Stimulated activated effector memory CD8-positive, alpha-beta T cell treated with anti-CD3 and anti-CD28 coated beads, Interleukin-12 subunit alpha, Interleukin-12 subunit beta, amount 100 ng/mL, for 72 hours (primary cell): ENCODE measurements at regions not wholly inside any gene's neighbourhood (a gene's known extent, or its start where the extent isn't known, plus 50 kb on each side); places are given as distances from the start of the nearest gene placed in this dataset.

Experiments used
- ATAC-seq: fragments of 150-1000 bp; cut with Tn5 transposase; 2 replicates; pipeline ENCODE4 v1.10.0; 2021
- DNase-seq, 2 donors: peaks; one replicate each; pipeline ENCODE4 v3.0.0; 2021 to 2022; ENCODE audit warnings: low spot score in 2 of 2
- H3K27ac Mint-ChIP-seq: one replicate; pipeline ENCODE4 v1.8.0; 2022; ENCODE audit warnings: mild to moderate bottlenecking, mixed read lengths
- H3K36me3 Mint-ChIP-seq: one replicate; pipeline ENCODE4 v1.8.0; 2022; ENCODE audit warnings: mild to moderate bottlenecking, mixed read lengths
- H3K4me1 Mint-ChIP-seq: one replicate; pipeline ENCODE4 v1.8.0; 2022; ENCODE audit warnings: mixed read lengths
- H3K4me3 Mint-ChIP-seq: one replicate; pipeline ENCODE4 v1.8.0; 2022; ENCODE audit warnings: mild to moderate bottlenecking, mixed read lengths
- H3K9me3 Mint-ChIP-seq: one replicate; pipeline ENCODE4 v1.8.0; 2022; ENCODE audit warnings: mixed read lengths

GRCh38 chr11:15300341-15300740 is 185.6 kb downstream of the INSC start:
- Mint-ChIP-seq H3K27ac (no peak overlapping the region), H3K4me1 (no peaks in the 10 kb centered on the region), H3K9me3 (no peaks in the 10 kb centered on the region), H3K4me3 (no peak overlapping the region), H3K36me3 (no peaks in the 10 kb centered on the region)
- DNase-seq (no peak), ATAC-seq (no peak)

DNA sequence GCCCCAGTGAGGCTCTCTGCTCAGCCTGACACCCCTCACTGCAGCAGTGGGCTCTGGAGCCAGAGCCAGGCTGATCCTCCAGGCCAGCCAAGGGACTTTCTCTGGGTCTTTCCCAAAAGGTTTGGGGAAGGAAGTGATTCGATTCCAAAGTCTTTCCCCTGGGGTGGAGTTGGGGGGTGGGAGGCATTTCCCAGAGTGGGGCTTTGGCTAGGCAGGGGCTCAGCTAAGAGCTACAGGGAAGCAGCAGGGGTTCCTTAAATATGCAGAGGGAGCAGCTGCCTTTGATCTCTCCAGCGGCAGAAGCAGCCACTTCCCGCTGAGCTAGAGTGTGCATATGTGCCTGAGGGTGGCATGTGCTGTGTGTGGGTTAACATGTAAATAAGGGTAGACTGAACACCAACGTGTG is 192.9 kb downstream of the INSC start:
- DNase-seq (no peak), ATAC-seq (no peak)
- Mint-ChIP-seq H3K4me3 (no peak overlapping the region), H3K27ac (no peak overlapping the region), H3K36me3 (no peaks in the 10 kb centered on the region), H3K9me3 (no peaks in the 10 kb centered on the region), H3K4me1 (no peaks in the 10 kb centered on the region)

DNA sequence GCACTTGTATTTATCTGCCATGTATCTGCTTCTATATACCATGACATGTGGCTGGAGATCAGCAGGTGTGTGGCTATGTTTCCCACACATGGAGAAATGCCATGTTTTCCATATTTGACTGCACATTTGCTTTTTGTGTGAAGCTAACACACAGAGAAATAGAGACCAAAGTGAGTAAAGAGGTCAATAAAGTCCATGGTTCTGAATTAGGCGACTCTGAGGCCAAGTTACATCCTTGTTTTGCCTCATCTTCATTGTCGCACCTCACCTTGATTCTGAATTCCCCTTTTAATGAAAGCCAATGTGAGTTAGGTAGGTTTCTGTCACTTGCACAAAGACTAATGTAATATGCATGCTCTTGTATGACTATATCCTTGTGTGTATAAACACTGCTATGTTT is 194.1 kb downstream of the INSC start:
- Mint-ChIP-seq H3K9me3 (no peaks in the 10 kb centered on the region), H3K27ac (no peak overlapping the region), H3K4me3 (no peak overlapping the region), H3K4me1 (no peaks in the 10 kb centered on the region), H3K36me3 (no peaks in the 10 kb centered on the region)
- ATAC-seq: no peak
- DNase-seq: no peak

GRCh38 chr11:15309296-15309695 is 194.6 kb downstream of the INSC start:
- ATAC-seq: no peak
- Mint-ChIP-seq H3K9me3 (no peaks in the 10 kb centered on the region), H3K36me3 (no peaks in the 10 kb centered on the region), H3K27ac (no peak overlapping the region), H3K4me1 (no peaks in the 10 kb centered on the region), H3K4me3 (no peak overlapping the region)
- no peak for DNase-seq

DNA sequence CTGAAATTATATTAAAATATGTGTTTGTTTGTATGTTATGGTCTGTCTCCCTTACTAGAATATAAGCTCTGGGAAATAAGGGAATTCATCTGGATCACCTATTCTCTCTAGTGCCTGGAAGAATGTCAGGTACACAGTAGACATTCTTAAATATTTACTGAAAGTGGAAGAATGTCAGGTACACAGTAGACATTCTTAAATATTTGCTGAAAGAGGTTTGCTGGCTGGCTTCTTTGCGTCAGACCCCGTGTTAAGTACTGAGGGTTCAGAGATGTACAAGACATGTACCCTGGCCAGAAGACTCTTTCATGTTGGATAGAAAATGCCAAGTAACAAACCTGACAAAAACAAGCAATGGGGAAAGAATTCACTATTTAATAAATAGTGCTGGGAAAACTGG is 199.1 kb downstream of the INSC start:
- Mint-ChIP-seq H3K4me1 (no peaks in the 10 kb centered on the region), H3K9me3 (no peaks in the 10 kb centered on the region), H3K4me3 (no peak overlapping the region), H3K27ac (no peak overlapping the region), H3K36me3 (no peaks in the 10 kb centered on the region)
- ATAC-seq: no peak
- DNase-seq: no peak

- Mint-ChIP-seq H3K4me1 (no peaks in the 10 kb centered on the region), H3K9me3 (no peaks in the 10 kb centered on the region), H3K27ac (no peak overlapping the region), H3K36me3 (no peaks in the 10 kb centered on the region), H3K4me3 (no peak overlapping the region)
- ATAC-seq (no peak), DNase-seq (no peak)
Observed at GRCh38 chr11:15318814-15319213, 204.1 kb downstream of the INSC start.

- ATAC-seq (no peak), DNase-seq (no peak)
- no peak overlapping the region for H3K4me3 Mint-ChIP-seq
- H3K27ac Mint-ChIP-seq: no peak overlapping the region
- no peaks in the 10 kb centered on the region for H3K4me1 Mint-ChIP-seq
- H3K9me3 Mint-ChIP-seq: peaks cover 3% of the 10 kb centered on the region
- no peaks in the 10 kb centered on the region for H3K36me3 Mint-ChIP-seq
Observed at GRCh38 chr11:15326520-15326919, 211.8 kb downstream of the INSC start.

DNA sequence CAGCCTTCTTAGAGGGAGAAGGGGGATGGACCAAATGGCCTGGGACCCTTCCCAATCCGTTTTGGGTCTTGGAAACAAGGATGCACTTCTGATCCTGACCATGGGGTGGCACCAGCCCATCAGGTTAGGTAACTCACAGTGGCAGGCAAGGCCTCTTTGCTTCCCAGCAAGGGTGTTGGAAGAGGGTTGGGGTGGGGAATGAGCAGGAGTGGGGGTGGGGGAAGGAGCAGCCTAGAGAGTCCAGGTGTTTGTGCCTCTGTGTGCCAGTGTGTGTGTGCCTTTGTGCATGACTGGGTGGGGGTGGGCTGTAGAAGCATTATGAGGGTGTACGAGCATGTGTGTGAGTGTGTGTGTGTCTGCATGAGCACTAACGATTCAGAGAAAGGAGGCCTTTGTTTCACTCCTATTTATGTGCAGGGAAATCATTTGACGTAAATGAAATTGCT is 213.1 kb downstream of the INSC start:
- Mint-ChIP-seq H3K27ac (no peak overlapping the region), H3K36me3 (no peaks in the 10 kb centered on the region), H3K4me1 (no peaks in the 10 kb centered on the region), H3K9me3 (peaks cover 3% of the 10 kb centered on the region), H3K4me3 (no peak overlapping the region)
- DNase-seq: peak in 1 of 2 donors; percentile 52
- no peak for ATAC-seq

- Mint-ChIP-seq H3K4me3 (no peak overlapping the region), H3K9me3 (peaks cover 5% of the 10 kb centered on the region), H3K27ac (no peak overlapping the region), H3K36me3 (no peaks in the 10 kb centered on the region), H3K4me1 (no peaks in the 10 kb centered on the region)
- DNase-seq: no peak
- no peak for ATAC-seq
Observed at GRCh38 chr11:15333407-15333806, 218.7 kb downstream of the INSC start.

DNA sequence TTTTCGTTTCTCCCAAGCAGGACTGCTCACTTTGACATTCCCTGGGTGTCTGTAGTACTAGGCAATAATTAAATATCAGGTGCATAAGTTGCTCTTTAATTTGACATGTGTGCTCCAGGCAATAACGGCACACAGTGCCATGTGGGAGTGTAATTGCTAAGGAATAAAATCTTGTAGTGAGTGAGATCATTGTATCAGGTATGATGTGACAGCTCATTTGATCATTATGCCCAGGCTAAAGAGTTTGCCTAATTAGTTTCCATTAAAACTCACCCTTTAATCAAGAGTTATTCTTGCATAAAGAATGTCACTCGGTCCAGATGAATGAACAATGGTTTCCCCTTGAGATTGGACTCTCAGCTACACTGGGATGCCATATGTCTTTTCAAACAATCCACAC is 220.0 kb downstream of the INSC start:
- H3K9me3 Mint-ChIP-seq: peaks cover 5% of the 10 kb centered on the region
- H3K27ac Mint-ChIP-seq: no peak overlapping the region
- DNase-seq (no peak), ATAC-seq (no peak)
- H3K4me1 Mint-ChIP-seq: no peaks in the 10 kb centered on the region
- no peaks in the 10 kb centered on the region for H3K36me3 Mint-ChIP-seq
- H3K4me3 Mint-ChIP-seq: no peak overlapping the region

- no peak for DNase-seq
- no peaks in the 10 kb centered on the region for H3K4me1 Mint-ChIP-seq
- H3K4me3 Mint-ChIP-seq: no peak overlapping the region
- no peak for ATAC-seq
- H3K9me3 Mint-ChIP-seq: peaks cover 2% of the 10 kb centered on the region
- H3K27ac Mint-ChIP-seq: no peak overlapping the region
- H3K36me3 Mint-ChIP-seq: no peaks in the 10 kb centered on the region
Observed at GRCh38 chr11:15336021-15336420, 221.3 kb downstream of the INSC start.

- ATAC-seq (no peak), DNase-seq (no peak)
- Mint-ChIP-seq H3K4me3 (no peak overlapping the region), H3K27ac (no peak overlapping the region), H3K4me1 (no peaks in the 10 kb centered on the region), H3K36me3 (no peaks in the 10 kb centered on the region), H3K9me3 (peaks cover 2% of the 10 kb centered on the region)
Observed at GRCh38 chr11:15339302-15339701, 224.6 kb downstream of the INSC start.

- DNase-seq (no peak), ATAC-seq (no peak)
- Mint-ChIP-seq H3K9me3 (no peaks in the 10 kb centered on the region), H3K36me3 (no peaks in the 10 kb centered on the region), H3K27ac (no peak overlapping the region), H3K4me1 (no peaks in the 10 kb centered on the region), H3K4me3 (no peak overlapping the region)
Observed at GRCh38 chr11:15341587-15341986, 226.9 kb downstream of the INSC start.

GRCh38 chr11:15342163-15342562 is 227.4 kb downstream of the INSC start:
- H3K36me3 Mint-ChIP-seq: no peaks in the 10 kb centered on the region
- H3K4me1 Mint-ChIP-seq: no peaks in the 10 kb centered on the region
- DNase-seq (no peak), ATAC-seq (no peak)
- H3K4me3 Mint-ChIP-seq: no peak overlapping the region
- H3K9me3 Mint-ChIP-seq: no peaks in the 10 kb centered on the region
- H3K27ac Mint-ChIP-seq: no peak overlapping the region

GRCh38 chr11:15346907-15347306 is 232.2 kb downstream of the INSC start:
- DNase-seq: no peak
- no peak for ATAC-seq
- no peaks in the 10 kb centered on the region for H3K36me3 Mint-ChIP-seq

DNA sequence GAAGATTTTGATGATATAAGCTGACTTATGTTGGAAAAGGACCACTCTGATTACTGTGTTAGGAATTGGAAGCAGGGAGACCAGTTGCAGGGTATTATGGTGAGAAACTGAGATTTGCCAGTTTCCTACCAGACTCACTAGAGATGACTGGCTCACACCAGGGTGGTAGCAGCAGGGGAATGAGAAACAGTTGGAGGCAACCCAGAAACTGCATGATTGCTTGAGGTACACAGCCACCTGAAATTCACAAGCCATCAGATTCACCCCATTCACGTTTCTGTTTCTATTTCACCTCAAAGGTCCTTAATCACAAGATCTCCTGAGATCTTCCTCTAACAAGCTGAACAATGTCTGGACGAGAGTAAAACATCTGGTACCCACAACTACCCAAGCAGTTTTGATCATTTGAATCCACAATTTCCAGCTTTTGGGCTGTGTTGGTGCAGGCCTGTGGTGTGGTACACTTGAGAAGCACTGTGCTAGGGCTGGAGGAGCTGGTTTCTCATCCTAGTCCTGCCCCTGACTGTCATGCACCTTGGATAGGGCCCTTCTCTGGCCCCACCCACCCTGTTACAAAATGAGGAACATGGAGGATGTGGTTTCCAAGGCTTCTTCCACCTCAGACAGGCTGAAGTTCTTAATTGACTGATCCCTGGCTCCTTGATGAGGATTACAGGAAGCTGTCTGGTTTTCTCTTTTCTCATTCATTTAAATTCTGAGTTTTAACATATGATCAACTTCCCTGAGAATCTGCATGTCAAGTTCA is 233.4 kb downstream of the INSC start:
- Mint-ChIP-seq H3K4me3 (no peak overlapping the region), H3K27ac (no peak overlapping the region), H3K36me3 (no peaks in the 10 kb centered on the region), H3K9me3 (no peaks in the 10 kb centered on the region), H3K4me1 (no peaks in the 10 kb centered on the region)
- no peak for ATAC-seq
- no peak for DNase-seq

More at GRCh38 chr11:15346907-15347306, 232.2 kb downstream of the INSC start:
- Mint-ChIP-seq H3K4me1 (no peaks in the 10 kb centered on the region), H3K9me3 (no peaks in the 10 kb centered on the region), H3K27ac (no peak overlapping the region), H3K4me3 (no peak overlapping the region)

DNA sequence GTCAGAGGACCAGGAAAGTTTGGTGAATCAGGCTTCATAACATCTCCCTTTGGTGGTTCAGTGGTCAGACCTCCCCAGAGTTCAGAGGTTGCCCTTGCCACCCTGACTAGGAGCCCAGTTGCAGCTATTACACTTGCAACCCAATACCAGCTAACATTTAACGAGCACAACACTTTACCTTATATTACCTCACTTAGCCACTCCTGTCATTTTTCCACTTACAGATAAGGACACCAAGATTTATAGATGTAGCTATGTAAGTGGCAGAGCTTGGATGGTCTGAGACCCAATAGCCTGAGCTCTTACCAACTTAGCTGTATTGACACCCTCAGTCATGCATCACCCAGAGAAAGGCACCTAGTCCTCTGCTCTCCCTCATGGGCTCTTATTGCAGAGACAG is 234.7 kb downstream of the INSC start:
- no peaks in the 10 kb centered on the region for H3K9me3 Mint-ChIP-seq
- H3K36me3 Mint-ChIP-seq: no peaks in the 10 kb centered on the region
- ATAC-seq (no peak), DNase-seq (no peak)
- no peak overlapping the region for H3K4me3 Mint-ChIP-seq
- H3K4me1 Mint-ChIP-seq: no peaks in the 10 kb centered on the region
- H3K27ac Mint-ChIP-seq: no peak overlapping the region
